ENCODE measurements at regions not wholly inside any gene's neighbourhood (a gene's known extent, or its start where the extent isn't known, plus 50 kb on each side); places are given as distances from the start of the nearest gene placed in this dataset.
"Not testable (repeated sequence)": the region's sequence is repeated elsewhere in the genome, so short reads cannot be mapped to it uniquely, and the experiment has no call there.

DNA sequence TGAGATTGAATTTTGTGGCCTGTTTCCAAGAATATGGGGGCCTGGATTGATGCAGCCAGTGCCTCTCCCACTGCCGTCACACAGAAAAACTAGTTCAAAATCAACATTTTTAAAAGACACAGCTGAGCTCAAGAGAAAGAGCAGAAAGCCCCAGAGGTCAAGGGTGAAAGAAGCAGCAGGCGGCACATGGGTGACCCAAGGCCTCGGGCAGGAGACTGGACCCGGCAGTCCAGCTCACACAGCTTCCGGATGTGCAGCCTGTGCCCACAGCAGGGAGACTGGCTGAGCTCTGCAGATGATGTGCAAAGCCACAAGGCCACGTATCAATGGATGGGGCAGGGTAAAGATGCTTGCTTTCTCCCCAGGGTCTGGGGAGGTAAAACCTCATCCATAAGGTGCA lies 50.4 kb upstream of the RNF32 start:
- DNase-seq (ENCODE audit: low spot score) = no peak

DNA sequence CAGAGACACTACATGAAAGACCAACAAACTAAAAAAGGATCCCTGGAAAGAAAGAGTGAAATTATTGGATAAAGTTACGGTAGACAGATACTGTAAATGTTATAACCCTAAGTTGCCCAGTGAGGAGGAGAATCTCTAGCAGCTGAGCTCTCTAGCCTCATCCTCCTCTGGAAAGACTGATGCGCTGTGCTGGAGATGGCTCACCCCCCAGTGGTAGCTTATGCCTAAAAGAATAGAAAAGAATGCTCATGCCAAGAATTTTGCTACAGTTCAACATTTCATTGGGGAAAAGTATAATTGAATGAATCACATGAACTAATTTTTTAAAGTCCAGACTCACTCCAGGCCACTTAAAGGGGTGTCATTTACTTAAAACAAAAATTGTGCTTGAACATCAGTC lies 50.8 kb upstream of the RNF32 start:
- no peak for DNase-seq (ENCODE audit: low spot score)

GRCh38 chr7:156585926-156586325 lies 54.6 kb upstream of the RNF32 start:
- DNase-seq (ENCODE audit: low spot score) = no peak

DNA sequence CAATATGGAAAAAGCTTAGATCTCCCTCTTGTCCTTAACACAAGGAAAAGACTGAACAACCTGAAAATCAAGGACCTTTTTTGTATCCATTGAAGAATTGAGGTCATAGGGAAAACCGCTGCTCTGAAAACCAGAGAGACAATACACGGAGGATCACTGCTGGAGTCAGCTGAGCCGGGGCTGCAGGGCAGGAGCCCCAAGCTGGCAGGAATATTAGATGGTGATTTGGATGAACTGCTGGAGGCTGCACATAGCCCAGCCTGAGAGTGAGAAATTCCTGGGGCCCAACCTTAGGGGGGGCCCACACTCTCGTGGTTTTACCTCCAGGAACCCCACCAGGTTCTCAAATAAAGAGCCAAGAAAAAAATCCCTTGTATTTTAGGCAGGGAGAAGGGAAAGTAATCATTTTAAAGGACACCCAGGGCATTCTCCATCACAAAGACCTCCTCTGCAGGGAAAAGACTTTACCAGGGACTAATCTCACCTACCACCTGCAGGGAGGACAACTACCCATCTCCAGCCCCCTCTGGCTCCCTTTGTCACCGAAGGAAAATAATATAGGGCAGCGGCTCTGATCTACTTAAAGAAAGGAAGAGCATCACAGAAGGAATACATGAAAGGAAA lies 55.4 kb upstream of the RNF32 start:
- no peak for DNase-seq (ENCODE audit: low spot score)

- DNase-seq (ENCODE audit: low spot score) = no peak
Observed at GRCh38 chr7:156582591-156583123, 57.9 kb upstream of the RNF32 start.

DNA sequence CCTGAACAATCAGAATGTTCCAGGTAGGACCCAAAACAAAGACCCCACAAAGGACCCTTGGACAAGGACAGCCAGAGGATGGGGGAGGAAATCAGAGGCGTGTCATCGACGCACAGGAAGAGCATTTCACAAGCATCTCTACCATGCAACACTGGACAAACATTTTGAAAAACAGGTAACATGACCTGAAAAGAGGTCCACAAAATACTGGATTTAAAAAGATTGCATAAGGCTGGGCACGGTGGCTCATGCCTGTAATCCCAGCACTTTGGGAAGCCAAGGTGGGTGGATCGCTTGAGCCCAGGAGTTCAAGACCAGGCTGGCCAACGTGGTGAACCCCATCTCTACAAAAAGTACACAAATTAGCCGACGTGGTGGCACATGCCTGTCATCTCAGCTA lies 60.5 kb upstream of the RNF32 start:
- no peak for DNase-seq (ENCODE audit: low spot score)

DNA sequence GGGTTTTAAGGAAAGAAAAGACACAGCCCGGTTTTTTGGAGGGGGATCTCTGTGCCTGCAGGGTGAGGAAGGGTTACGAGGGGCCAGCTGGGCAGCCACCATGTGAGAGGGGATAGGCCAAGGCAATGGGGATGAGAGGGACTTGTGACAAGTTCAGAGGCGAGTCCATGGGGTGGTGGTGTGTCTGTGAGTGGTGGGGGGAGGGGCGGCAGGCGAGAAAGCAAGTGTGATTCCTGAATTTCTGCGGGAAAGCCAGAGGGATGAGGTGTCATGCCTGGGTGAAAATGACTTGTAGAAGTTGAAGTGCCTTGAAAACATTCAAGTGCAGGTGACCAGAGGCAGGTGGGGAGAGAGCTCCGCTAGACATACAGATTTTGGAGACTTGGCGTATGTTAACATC lies 61.0 kb upstream of the RNF32 start:
- DNase-seq (ENCODE audit: low spot score) = no peak

DNA sequence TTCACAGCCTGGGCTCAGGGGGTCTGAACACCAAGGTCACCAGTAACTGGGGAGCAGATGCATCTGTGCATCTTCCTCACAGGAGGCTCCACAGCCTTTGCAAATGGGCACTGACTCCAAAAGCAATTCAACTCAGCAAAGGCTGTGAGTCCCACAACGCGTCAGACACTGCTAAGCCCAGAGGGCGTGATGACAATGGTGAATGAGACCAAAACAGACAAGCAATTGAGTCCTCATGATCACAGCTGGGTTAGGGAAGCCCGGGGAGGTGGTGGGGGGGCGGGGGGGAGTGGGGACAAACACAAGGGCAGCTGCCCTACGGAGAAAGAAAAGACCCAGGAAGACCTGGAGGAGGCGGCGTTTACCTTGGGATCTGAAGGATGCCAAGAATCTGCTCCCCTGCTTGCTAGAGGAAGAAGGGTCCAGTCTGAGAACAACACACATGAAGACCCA lies 61.6 kb upstream of the RNF32 start:
- no peak for DNase-seq (ENCODE audit: low spot score)

GRCh38 chr7:156578578-156578940 lies 62.0 kb upstream of the RNF32 start:
- DNase-seq (ENCODE audit: low spot score) = no peak

DNA sequence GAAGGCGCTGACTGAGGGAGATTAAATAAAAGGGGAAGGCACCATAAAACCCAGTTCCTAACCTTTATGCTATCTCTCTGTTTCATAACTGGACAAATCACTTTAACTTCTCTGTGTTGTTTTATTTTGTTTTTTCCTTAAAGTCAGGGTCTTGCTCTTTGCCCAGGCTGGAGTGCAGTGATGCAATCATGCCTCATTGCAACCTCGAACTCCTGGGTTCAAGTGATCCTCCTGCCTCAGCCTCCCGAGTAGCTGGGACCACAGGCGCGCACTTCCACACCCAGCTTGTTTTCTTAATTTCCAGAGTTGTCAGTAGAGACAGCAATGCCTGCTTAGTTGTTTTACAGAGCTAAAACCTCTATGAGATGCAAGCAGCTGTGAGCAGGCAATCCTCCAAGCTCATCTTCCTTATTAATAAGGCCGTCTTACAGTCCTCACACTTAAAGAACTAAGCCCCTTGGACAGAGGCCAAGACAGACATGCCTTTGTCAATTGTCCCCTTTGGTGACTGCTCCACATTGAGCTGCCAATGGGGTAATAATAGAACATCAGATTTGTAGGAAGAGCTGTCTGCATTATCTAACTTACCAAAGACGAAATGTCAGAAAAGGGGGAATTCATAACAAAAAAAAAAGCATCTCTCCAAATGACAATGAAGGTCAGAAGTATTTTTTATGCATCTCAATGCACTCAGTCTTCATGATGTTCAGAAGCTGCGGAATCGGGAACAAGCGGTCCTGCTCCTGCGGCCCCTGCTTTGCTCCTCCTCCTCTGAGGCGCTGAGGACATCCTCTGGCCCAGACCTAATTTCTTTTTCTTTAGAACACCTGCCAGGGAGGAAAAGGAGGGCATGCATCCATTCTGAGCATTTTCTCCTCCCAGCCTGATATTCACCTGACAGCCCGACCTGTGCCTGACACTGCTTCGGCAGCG lies 62.7 kb upstream of the RNF32 start:
- DNase-seq (ENCODE audit: low spot score) = no peak

DNA sequence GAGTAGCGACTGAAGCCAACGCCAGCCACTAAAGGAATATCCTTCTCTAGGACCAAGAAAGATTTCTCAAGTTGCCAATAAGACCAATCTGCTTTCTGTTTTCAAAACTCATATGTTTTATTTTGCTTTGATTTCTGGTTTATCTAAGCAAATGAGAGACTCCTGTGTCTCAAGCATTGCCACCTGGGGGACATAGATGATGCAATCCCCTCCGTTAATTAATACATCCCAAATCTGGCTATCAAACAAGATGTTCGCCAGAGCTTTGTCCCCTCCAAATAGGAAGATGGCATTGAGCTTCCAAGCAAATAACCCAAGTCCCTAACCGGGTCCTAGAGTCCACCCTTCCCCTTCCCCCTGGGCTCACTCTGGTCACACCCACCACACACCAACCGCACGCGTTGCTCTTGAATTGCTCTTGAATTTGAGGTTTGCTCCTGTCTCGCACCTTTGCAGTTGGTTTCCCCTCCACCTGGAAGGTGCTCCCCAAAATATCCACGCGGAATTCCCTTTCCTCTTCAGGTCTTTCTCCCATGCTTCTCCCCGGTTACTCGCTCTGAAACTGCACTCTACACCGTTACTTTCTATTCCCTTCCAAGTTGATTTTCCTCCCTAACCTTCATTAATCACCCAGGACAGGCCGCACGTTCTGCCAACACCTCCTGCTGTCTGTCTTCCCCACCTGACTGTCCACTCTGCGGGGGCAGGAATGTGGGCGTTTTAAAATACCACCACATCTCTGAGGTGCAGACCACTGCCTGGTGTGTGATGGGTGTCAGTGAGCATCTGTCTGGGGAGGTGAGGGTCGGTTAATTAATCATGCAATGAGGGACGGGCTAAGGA lies 64.1 kb upstream of the RNF32 start:
- no peak for DNase-seq (ENCODE audit: low spot score)

DNA sequence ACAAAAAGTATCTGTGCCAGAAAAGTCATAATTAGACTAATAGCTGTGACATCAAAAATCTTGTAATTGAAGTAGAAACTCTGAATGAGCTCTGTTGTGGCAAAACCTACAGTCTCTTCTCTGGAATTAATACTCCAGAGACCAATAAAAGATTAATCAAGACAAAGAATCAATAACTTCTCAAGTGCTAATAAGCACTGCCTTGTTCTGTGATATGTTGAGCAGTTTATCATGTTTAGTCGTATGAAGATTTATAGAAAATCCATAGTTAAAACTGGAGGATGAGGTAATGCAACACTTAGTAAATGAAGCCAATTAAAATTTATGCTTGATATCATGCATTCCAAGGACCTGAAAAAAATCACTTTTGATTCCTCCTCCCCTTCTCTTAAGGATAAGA lies 72.3 kb upstream of the RNF32 start:
- DNase-seq (ENCODE audit: low spot score) = no peak

DNA sequence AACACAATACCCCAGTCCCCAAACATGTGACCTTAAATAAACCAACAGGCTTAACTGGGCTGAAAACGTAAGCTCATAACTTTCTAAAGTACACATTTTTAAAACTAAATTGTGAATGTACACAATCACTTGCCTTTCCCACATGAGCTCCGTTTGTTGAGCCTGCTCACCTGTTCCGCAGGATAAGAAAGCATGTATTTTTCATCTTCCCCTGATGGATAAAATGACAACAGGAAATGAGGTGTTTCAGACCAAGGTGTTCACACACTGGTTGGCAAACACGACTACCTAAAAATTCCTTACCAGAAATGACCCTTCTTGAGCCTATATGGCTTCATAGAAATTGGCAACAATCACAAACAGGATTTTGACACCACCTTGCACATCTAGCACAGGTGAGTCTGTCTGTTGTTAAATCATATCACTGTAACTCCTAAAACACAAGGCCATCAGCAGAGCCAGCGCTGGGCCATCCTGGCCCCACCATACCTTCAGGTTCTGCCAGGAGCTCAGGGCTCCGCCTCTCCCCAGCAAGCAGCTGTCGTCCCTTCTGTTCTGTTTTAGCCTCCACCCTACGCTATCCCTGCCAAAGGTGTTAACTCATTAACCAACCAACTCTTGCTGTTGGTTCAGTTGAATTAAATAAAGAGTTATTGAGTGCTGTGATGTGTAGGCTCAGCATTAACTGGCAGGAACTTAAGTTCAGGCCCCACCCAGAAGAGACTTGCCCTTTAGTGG lies 73.6 kb upstream of the RNF32 start:
- DNase-seq (ENCODE audit: low spot score) = no peak

- not testable (repeated sequence) for DNase-seq (ENCODE audit: low spot score)
Observed at GRCh38 chr7:156565002-156565401, 75.6 kb upstream of the RNF32 start.

DNA sequence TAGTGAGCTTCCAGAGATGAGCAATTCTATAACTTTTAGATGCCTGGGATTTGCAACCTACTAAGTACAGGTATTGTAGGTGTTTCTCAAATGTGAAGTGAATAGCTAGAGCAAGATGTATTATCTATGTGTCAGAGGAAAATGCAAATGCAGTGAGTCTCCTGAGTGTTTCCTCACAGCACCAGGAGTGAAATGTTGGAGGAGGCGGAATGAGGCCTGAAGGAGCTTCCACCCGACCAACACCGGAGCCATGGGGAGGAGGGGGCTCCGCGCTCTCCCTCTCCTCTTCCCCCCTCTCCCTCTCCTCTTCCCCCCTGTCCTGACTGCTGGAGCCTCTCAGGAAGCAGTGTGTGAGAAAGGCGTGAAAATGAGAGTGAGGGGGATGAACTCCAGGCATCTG lies 79.9 kb upstream of the RNF32 start:
- DNase-seq (ENCODE audit: low spot score) = no peak

DNA sequence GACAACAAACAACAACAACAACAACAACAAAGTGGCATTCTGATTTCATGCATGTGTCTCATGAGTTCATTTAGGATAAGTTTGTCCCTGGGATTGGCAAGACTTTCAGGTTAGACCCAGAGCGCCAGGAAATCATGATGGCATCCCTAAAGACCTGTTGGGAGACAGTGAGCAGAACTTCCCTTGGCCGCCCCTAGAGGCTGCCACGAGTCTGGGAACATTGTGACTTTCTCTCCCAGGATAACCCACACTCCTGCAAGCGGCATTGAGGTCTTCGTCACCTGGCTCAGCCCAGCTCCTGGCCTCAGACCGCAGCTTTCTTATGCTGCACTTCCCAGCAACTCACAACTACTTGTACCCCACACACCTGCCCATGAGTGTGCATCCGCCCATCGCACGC lies 80.5 kb upstream of the RNF32 start:
- no peak for DNase-seq (ENCODE audit: low spot score)

DNA sequence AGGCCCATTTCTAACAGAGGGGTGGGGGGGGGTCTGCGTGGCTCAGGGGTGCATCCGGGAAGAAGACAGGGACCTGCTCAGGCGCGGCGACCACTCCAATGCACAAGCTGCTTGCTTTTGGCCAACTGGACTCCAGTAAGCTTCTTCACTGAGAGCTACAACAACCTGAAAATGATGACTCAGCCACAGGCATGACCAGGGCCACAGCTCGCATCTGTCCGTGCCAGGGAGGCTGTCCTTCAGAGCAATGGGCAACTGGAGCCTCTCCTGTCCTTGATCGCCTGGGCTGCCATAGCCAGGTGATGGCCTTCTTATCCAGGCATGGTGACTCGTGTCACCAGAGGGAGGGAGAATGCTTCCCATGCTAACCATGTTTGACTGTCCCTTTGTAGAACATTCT lies 81.6 kb upstream of the RNF32 start:
- no peak for DNase-seq (ENCODE audit: low spot score)

DNA sequence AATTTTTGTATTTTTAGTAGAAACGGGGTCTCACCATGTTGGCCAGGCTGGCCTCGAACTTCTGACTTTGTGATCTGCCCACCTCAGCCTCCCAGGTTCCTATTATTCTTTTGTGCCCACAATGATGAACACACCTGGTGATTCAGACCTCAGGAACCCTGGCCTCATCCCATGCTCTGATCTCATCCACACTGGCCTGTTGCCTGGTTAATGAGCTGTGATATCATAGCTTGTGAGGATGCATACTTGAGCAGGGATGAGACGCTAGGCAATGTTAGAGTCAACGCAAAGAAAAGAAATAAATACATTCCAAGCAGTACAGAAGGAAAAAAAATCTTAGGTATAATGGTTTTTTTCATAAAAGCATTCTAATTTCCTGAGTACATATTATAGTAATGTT lies 82.4 kb upstream of the RNF32 start:
- no peak for DNase-seq (ENCODE audit: low spot score)

DNA sequence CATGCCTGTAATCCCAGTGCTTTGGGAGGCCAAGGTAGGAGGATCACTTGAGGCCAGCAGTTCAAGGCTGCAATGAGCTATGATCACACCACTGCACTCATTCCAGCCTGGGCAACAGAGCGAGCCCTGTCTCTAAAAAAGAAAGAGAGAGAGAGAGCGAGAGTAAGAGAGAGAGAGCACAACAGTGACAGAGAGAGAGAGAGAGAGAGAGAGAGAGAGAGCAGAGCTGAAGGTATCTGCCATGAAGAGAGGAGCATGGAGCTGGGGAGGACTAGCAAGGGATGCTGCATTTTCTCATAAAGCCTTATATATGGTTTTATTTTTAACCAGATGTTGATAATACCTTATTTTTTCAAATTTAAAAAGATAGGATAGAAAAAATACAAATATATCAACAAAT lies 84.5 kb upstream of the RNF32 start:
- DNase-seq (ENCODE audit: low spot score) = no peak

- DNase-seq (ENCODE audit: low spot score) = no peak
Observed at GRCh38 chr7:156554488-156554887, 86.1 kb upstream of the RNF32 start.

DNA sequence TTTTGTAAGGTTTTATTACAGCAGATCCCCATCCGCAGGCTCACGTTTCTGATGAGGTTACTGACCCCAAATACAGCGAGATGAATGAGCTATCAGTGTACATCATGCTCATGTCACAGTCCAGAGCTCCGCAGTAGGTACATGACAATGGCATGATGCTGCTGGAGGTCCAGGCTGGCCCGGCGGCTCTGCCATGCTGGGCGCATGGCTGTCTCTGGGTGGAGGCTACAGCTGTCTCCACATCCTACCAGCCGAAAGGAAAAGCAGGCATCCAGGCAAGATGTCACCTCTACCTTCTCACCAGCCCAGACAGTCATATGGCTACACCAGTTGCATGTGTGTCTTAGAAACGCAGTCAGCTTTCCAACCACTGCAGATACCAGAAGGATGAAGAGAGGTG lies 90.9 kb upstream of the RNF32 start:
- DNase-seq (ENCODE audit: low spot score) = no peak
